ENCODE measurements at regions not wholly inside any gene's neighbourhood (a gene's known extent, or its start where the extent isn't known, plus 50 kb on each side); places are given as distances from the start of the nearest gene placed in this dataset.

DNA sequence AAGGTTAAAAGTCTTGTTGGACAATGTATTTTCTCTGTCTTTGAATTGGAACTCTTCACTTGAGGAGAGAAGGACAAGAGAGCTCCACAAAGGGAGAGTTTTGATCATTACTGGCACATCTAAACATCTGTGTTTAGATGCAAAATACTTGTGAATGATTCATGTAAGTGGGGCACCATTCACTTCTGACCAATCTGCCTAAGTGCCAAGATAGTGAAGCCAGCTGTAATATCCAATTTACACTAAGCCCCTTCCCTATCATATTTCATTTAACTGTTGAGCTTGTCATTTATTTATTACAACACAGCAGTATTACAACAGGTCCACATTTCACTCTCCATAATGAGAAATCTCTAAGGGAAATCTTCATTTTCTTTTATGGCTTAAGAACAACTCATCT, 832.3 kb upstream of the GOT2 start:
- TF ChIP-seq, protein P1, sequence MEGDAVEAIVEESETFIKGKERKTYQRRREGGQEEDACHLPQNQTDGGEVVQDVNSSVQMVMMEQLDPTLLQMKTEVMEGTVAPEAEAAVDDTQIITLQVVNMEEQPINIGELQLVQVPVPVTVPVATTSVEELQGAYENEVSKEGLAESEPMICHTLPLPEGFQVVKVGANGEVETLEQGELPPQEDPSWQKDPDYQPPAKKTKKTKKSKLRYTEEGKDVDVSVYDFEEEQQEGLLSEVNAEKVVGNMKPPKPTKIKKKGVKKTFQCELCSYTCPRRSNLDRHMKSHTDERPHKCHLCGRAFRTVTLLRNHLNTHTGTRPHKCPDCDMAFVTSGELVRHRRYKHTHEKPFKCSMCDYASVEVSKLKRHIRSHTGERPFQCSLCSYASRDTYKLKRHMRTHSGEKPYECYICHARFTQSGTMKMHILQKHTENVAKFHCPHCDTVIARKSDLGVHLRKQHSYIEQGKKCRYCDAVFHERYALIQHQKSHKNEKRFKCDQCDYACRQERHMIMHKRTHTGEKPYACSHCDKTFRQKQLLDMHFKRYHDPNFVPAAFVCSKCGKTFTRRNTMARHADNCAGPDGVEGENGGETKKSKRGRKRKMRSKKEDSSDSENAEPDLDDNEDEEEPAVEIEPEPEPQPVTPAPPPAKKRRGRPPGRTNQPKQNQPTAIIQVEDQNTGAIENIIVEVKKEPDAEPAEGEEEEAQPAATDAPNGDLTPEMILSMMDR (IDR thresholded peaks at IDR 0.05; ENCODE audit: insufficient read depth, low read length, poor library complexity, severe bottlenecking): no peak
- no peak for TF ChIP-seq EZH2phosphoT487 (conservative IDR thresholded peaks at IDR 0.05; ENCODE audit: low read length)

GRCh38 chr16:59558679-59559078, 824.6 kb upstream of the GOT2 start:
- Histone ChIP-seq H3K4me3 (ENCODE audit: insufficient read depth, low read length, poor library complexity, severe bottlenecking) (no peak overlapping the region), H3K79me2 (ENCODE audit: insufficient read depth, low read length) (no peaks in the 10 kb centered on the region), H3K4me2 (ENCODE audit: low read depth, low read length, poor library complexity, severe bottlenecking) (no peak overlapping the region), H3K27ac (ENCODE audit: low read depth, low read length) (no peak overlapping the region), H3K9ac (ENCODE audit: low read length) (no peak overlapping the region), H3K9me2 (replicated peaks; ENCODE audit: insufficient read depth, low read length) (no peaks in the 10 kb centered on the region), H2AFZ (ENCODE audit: low read depth, low read length, severe bottlenecking) (no peak overlapping the region), H3K36me3 (ENCODE audit: low read length) (no peaks in the 10 kb centered on the region), H3K27me3 (ENCODE audit: low read length) (no peaks in the 10 kb centered on the region), H3F3A (ENCODE audit: insufficient read depth) (no peaks in the 10 kb centered on the region), H4K20me1 (ENCODE audit: low read depth, low read length) (no peaks in the 10 kb centered on the region), H3K9me3 (ENCODE audit: insufficient read depth, low read length) (no peaks in the 10 kb centered on the region)
- TF ChIP-seq, protein P1 (IDR thresholded peaks at IDR 0.05; ENCODE audit: insufficient read depth, low read length, poor library complexity, severe bottlenecking): no peak
- TF ChIP-seq EZH2phosphoT487 (conservative IDR thresholded peaks at IDR 0.05; ENCODE audit: low read length): no peak

More for the DNA sequence above, 832.3 kb upstream of the GOT2 start:
- Histone ChIP-seq H3K27ac (ENCODE audit: low read depth, low read length) (no peak overlapping the region), H3K9me3 (ENCODE audit: insufficient read depth, low read length) (no peaks in the 10 kb centered on the region), H3K36me3 (ENCODE audit: low read length) (no peaks in the 10 kb centered on the region; the same call in 1 of the 2 replicates), H3K9ac (ENCODE audit: low read length) (no peak overlapping the region), H3F3A (ENCODE audit: insufficient read depth) (no peaks in the 10 kb centered on the region), H3K9me2 (replicated peaks; ENCODE audit: insufficient read depth, low read length) (no peaks in the 10 kb centered on the region), H3K27me3 (ENCODE audit: low read length) (no peaks in the 10 kb centered on the region), H2AFZ (ENCODE audit: low read depth, low read length, severe bottlenecking) (no peak overlapping the region), H3K79me2 (ENCODE audit: insufficient read depth, low read length) (no peaks in the 10 kb centered on the region), H3K4me3 (ENCODE audit: insufficient read depth, low read length, poor library complexity, severe bottlenecking) (no peak overlapping the region), H3K4me2 (ENCODE audit: low read depth, low read length, poor library complexity, severe bottlenecking) (no peak overlapping the region), H4K20me1 (ENCODE audit: low read depth, low read length) (no peaks in the 10 kb centered on the region)

DNA sequence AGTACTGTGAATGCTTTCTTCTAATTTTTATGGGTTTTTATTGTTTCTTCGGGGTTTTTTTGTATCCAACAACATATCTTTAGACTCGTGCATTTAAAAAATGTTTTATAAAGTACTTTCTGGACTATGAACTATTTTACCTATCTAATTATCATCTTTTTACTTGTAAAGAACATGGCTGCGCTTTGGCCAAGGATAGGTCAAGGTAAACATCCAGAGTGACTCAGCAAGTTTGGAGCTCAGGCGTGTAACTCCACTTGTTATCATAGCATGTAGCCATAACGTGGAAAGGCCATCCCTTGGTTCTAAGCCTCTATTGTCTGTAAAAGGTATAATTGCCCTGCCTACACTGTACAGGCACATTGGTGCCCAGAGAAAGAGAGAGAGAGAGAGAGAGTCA, 818.0 kb upstream of the GOT2 start:
- H3K27ac ChIP-seq (ENCODE audit: low read depth, low read length): no peak overlapping the region
- no peaks in the 10 kb centered on the region for H4K20me1 ChIP-seq (ENCODE audit: low read depth, low read length)
- H3F3A ChIP-seq (ENCODE audit: insufficient read depth): no peaks in the 10 kb centered on the region
- H3K9me3 ChIP-seq (ENCODE audit: insufficient read depth, low read length): no peaks in the 10 kb centered on the region
- no peaks in the 10 kb centered on the region for H3K9me2 ChIP-seq (replicated peaks; ENCODE audit: insufficient read depth, low read length)
- no peak overlapping the region for H3K4me3 ChIP-seq (ENCODE audit: insufficient read depth, low read length, poor library complexity, severe bottlenecking)
- H2AFZ ChIP-seq (ENCODE audit: low read depth, low read length, severe bottlenecking): no peak overlapping the region
- H3K79me2 ChIP-seq (ENCODE audit: insufficient read depth, low read length): no peaks in the 10 kb centered on the region
- H3K36me3 ChIP-seq (ENCODE audit: low read length): no peaks in the 10 kb centered on the region
- H3K9ac ChIP-seq (ENCODE audit: low read length): no peak overlapping the region
- TF ChIP-seq EZH2phosphoT487 (conservative IDR thresholded peaks at IDR 0.05; ENCODE audit: low read length): no peak
- TF ChIP-seq, protein P1 (IDR thresholded peaks at IDR 0.05; ENCODE audit: insufficient read depth, low read length, poor library complexity, severe bottlenecking): no peak
- H3K27me3 ChIP-seq (ENCODE audit: low read length): no peaks in the 10 kb centered on the region
- no peak overlapping the region for H3K4me2 ChIP-seq (ENCODE audit: low read depth, low read length, poor library complexity, severe bottlenecking)

All from SU-DHL-6 (cell line).